Medulla oblongata (tissue), 1 donor: ENCODE measurements at regions not wholly inside any gene's neighbourhood (a gene's known extent, or its start where the extent isn't known, plus 50 kb on each side); places are given as distances from the start of the nearest gene placed in this dataset.

Experiments used
- DNase-seq: peaks from one replicate; pipeline ENCODE4 v3.0.0-alpha.2; 2015; ENCODE audit errors: extremely low spot score

DNA sequence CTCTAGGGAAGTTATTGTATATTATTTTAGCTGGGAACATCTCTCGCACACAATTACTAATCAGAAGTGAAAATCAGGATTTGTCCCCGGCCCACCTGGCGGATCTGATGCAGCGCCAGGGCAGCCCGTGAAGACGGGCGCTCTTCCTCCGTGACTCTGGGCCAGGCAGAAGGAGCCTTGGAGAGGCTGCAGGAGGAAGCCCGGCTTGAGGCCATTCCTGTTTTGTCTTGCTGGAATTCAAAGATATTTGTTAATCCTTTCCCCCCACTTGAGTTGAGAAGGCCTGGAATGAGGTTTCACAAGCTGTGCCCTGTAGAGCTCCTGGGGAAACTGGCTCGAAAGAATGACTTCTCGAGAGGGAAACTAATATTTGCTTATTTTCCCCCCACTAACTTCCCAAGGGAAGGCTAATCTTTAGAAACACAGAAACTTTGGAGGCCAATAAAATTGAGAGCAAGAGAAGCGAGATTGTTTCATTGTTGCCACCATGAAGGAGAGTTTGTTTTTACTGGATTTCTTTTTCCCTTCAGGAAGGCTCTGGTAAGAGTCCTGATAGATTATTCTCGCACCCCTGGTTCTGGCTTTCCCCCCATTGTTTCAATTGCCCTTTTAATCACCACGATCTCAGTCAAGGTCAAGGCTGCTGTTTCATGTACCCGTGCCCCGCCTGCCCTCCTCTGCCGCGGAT lies 92.8 kb upstream of the SEPTIN5 start:
- DNase-seq, result no peak

DNA sequence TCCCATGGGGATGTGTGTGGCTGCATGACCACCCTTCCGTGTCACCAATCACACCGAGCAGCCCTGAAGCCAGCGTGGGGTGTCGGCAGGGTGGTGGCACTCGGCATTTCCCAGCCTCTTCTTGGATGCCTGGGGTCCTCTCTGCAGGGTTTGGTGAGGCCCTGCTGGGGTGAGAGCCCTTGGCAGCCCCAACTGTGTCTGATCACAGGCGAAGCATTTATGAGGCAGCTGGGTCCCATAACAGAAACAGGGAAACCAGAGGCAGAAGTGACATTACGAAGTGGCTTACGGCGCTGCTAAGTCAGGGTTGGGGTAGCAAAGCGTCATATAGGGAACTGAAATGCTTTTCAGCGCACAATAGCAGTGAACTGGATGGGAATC lies 92.3 kb upstream of the SEPTIN5 start:
- no peak for DNase-seq

DNA sequence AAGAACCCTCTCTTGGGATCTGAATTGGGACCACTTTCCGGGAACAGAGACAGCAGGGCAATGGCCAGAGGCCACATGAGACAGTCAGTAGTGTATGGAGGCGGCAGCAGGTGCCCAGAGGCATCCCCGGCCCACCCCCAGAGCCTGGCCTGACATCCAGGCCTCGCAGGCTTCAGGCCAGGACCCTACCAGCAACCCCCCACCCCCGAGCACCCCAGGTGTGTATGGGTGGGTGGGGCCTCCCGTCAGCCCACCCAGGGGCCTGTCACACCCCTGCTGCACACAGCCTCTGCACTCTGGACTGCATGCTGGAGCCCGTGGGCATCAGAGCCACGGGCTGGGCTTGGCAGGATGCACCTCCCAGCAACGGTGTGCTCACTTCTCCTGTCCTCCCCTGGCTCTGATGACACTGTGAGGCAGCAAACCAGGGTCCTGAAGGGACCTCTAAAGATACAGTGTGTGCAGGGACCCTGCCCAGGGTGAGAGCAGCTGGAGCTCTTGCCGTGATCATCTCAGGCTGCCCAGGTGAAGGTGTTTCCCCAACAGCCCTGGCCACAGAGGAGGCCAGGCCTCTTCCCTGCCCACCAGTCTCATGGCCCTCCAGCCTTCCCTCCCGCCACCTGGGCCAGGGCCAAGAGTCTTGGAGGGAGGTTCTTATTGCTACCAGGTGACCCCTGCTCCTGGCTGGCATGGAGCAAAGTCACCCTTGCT lies 88.8 kb upstream of the SEPTIN5 start:
- DNase-seq, result no peak

DNA sequence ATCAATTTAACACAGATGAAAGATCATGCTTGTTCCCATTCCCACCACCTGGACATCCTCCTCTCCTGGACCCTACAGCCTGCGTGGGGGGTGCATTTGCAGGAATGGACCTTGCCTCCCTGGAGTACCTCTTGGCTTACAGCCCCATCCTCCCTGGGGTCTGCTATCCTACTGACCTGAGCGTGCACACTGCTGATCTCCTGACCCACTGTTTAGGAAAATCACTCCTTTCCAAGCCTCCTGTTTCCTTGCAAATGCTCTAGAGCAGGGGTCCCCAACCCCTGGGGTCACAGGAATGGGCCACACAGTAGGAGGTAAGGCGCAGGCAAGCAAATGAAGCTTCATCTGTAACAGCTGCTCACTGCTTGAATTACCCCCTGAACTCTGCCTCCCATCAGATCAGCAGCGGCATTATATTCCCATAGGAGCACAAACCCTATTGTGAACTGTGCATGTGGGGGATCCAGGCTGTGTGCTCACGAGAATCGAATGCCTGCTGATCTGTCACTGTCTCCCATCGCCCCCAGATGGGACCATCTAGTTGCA lies 88.2 kb upstream of the SEPTIN5 start:
- no peak for DNase-seq

DNA sequence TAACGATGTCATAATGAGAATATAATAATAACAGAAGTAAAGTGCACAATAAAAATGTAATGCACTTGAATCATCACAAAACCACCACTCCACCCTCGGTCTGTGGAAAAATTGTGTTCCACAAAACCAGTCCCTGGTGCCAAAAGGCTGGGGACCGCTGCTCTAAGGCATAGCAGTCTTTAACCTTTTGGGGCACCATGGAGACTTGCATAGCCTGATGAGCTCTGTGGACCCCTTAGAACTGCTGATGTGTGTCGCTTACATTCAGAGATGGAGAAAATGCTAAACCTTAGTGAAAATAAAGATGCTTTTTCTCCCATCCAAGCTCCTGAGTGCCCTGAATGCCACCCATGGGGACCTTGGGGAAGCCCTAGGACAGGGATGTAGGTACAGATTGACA lies 87.6 kb upstream of the SEPTIN5 start:
- no peak for DNase-seq

DNA sequence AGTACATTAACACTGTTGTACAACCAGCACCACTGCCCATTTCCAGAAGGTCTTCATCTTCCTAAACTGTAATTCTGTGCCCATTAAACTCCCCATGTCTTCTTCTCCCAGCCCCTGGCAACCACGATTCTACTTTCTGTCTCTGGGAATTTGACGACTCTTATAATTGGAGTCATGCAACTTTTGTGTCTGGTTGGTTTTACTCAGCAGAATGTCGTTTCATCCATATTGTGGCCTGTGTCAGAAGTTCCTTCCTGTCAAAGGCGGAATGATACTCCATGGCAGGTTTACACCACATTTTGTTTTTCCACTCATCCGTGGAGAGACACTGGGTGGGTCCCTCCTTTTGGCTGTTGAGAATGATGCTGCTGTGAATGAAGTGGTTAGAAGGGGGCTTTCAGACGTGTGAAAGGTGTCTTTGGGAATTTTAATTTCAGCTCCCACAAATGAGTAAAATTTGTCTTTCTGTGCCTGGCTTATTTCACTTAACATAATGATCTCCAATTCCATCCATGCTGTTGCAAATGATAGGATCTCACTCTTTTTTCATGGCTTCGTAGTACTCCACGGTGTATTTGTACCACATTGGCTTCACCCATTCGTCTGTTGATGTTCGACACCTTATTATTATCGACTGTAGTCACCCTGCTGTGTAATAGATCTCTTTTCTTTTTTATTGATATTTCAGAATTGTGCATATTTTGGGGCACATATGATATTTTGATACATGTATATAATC lies 86.1 kb upstream of the SEPTIN5 start:
- no peak for DNase-seq

DNA sequence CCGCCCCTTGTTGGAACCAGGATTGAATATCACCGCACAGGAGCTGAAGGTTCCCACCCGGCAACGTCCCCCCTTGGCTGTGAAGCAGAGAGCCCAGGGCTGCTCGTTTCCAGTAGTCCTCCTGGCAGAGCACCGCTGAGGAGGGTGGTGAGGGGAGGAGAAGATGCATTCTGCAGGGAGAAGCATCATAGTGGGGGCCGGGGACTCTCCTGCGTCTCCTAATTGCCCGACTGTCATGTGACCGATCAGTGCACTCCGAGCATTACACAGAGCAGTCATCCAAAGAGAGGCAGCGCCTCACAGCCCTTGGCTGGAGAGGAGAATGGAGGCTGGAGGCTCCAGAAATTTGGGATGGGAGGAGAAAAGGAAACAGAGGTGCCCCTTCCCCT lies 85.0 kb upstream of the SEPTIN5 start:
- DNase-seq, result no peak

DNA sequence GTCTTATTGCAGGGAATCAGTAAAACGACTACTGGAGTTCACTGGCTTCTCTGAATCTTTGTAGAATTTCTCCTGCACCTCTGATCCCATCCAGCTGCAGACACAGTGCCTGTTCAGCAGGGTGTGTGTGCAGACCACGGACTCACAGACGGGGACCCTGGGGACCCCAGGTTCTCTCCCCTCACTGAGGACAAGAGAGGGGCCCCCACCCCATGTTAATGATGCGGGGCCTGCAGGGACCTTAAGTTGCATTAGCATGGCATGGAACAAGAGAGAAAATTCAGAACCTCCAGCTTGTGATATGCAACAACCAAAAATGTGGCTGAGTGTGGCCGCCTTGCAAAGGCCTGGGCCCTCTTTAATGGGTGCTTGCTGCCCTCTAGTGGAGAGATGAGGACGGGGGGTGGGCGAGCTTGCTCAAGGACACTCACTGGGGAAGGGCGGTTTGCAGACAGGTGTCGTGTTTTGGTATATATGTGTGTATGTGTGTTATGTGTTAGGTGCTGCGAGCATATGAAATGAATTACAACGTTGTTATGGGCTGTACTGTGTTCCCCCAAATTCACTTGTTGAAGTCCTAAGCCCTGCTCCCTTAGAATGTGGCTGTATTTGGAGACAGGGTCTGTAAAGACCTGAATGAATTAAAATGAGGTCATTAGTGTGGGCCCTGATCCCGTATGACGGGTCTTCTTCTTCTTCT lies 84.4 kb upstream of the SEPTIN5 start:
- DNase-seq, result peak; percentile 84

DNA sequence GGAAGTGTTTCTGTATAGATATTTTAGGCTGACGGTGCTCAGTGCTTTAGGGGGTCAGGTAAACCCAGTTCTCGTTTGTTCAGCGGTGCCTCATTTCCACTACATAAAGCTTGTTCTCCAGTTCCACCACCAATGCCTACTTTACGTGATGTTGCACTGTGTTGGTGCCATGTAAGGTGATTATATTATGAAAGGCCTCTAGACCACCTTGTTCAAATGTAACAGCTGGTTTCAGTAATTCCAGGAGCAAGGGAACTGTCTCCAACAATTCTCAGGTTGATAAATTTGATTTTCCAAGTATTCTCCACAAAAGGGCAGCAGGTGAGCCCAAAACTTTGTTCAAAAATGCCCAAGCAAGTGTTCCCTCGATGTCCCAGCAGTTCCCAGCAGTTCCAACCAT lies 83.7 kb upstream of the SEPTIN5 start:
- no peak for DNase-seq

DNA sequence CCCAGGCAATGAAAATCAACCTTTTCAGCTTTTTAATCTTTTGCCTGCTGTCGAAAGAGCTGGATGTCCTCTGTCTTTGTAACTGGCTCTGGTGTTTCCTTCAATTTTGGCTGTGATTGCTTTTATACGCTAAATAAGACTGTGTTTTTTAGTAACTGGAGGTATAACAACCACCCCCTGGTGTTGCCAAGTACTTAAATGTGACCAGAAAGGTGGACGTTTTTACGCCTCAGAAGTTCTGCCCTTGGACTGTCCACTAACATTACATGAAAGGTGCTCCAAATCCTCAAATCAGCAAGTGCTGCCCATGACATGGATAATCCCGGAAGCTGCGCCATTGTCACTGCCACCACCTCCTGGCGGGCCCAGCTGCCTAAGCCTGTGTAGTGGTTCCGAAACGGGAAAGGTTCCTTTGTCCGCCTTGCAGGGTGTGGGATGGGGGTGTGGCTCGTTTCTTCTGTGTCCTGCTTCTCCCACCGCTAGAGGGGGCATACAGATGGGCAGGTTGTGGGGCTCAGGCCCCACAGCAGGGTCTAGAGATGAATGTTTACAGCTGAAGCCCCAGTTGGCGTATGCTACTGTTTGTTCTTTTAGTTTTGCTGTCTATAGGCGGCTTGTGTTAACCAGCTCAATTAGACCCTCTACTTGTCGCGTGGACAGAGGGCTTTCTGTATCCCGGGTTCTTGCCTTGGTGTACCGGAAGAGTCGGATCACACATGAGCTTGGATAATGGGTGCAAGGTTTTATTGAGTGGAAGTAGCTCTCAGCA lies 82.2 kb upstream of the SEPTIN5 start:
- DNase-seq, result peak; percentile 7

DNA sequence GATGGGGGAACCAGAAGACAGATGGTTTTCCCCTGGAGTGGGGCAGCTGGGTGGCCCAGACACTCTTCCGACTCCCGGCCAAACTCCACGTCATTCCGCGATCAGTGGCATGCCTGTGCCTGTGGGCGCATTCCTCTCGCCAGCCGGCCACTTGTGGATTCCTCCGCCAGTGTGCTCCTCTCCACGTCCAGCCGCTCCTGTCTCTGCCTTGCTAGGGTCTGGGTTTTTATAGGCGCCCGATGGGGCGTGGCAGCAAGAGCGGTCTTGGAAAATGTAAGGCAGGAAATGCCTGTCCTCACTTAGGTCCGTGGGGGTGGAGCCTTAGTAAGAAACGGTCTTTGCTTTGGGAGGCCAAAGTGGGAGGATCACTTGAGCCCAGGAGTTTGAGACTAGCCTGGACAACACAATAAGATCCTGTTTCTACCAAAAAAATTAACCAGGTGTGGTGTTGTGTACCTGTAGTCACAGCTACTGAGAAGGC lies 81.6 kb upstream of the SEPTIN5 start:
- DNase-seq, result no peak

DNA sequence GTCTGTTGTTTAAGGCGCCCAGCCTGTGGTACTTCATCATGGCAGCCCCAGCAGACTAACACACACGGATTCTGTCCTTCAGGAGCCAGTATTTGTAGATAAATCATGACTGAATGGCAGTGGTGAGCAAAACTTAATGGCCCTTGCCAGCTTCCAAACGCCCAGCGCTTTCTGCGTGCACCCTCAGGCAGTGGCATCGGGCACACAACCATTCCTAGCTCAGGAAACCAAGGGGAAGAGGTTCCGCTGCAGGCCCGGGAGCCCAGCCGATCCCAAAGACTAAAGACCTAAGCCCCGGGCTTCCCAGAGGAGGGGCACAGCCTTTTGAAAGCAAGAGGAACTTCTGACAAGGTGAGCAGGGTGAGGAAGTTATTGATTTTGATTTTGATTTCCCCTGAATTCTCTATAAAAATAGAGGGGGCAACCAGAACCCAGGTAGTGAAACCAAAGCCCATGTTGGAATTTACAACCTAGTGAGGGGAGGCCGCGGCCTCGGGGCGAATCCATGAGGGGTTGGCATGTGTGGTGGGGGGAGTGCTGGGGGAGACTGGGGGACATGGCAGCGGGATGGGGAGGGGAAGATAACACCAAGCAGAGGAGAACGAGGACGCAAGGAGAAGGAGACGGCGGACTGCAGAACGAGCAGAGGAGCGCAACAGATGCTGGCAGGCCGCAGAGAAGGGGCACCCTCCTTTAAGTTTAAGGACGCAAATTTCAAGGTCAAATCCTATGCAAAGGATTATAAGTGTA lies 79.9 kb upstream of the SEPTIN5 start:
- no peak for DNase-seq

DNA sequence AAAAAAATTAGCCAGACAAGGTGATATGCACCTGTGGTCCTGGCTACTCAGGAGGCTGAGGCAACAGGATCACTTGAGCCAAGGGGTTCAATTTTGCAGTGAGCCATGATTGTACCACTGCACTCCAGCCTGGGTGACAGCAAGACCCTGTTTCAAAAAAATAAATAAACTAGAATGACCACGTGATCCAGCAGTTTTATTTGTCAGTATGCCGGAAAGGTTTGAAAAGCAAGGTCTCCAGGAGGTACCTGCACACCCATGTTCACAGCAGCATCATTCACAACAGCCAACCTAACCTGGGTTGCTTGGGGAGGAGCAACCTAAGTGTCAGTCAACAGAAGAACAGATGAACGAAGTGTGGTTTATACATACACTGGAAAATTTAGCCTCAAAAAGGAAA lies 78.7 kb upstream of the SEPTIN5 start:
- no peak for DNase-seq

DNA sequence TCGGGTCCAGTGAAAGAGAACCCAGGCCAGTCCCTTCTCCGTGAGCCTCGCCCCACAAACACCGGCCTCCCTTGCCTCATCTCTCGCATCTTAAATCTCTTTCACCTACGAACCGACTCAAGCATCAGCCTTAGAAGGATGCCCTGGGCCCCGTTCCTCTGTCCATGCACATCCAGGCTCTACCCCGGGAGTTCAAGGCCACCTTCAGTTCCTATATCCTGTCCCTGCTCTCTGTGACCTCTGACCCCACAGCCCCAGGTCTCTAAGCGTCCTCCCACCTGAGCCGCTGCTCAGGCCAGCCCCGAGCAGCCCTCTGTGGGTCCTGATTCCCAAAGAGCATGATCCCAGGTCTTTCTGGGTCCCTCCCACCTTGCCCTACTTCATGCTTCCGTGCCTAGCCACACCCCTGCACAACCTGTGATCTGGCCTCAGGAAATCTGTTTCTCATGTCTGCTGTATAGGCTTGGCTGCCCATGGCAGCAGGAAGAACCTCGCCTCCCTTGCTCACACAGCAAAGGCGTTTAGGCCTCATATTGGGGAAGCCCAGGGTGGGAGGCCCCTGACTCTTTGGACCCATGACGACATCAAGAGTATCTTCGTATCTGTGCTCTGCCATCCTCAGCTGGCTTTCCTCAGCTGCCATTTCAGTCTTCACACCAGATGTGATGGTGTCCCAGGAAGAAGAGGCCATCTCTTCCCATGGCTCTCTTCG lies 77.5 kb upstream of the SEPTIN5 start:
- DNase-seq, result no peak

DNA sequence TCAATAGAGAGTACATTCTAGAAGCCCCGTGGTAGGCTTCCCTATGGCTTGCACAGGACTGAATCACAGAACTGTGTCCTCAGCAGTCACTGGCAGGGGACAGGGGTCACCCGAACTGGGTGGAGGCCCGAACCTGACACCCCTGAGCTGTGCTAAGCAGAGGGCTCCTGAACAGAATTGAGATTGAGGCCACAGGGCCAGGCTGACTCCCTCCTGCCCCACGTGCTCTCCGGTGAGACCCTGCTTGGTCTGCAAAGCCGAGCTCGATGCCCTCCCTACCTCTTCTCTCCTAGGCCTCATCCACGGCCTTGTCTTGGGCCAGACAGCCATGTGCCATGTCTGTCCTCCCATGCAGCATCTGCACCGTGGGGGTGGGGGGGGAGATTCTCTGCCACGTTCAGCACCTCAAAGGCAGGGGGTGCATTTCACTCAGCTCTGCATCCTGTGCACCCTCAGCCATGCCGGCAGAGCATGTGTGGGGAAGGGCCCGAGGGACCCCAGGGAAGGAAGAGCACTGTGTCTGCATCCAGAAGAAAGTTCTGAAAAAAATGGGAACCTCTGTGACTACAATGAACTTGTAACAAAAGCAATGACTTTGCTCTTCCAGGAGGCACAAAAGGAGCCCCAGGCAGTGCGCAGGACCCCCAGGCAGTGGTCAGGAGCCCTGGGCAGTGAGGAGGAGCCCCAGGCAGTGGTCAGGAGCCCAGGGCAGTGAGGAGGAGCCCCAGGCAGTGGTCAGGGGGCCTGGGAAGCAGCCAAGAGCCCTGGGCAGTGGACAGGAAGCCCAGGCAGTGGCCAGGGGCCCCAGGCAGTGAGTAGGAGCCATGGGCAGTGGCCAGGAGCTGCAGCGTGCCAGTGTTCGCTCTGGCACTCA lies 76.7 kb upstream of the SEPTIN5 start:
- DNase-seq, result no peak

DNA sequence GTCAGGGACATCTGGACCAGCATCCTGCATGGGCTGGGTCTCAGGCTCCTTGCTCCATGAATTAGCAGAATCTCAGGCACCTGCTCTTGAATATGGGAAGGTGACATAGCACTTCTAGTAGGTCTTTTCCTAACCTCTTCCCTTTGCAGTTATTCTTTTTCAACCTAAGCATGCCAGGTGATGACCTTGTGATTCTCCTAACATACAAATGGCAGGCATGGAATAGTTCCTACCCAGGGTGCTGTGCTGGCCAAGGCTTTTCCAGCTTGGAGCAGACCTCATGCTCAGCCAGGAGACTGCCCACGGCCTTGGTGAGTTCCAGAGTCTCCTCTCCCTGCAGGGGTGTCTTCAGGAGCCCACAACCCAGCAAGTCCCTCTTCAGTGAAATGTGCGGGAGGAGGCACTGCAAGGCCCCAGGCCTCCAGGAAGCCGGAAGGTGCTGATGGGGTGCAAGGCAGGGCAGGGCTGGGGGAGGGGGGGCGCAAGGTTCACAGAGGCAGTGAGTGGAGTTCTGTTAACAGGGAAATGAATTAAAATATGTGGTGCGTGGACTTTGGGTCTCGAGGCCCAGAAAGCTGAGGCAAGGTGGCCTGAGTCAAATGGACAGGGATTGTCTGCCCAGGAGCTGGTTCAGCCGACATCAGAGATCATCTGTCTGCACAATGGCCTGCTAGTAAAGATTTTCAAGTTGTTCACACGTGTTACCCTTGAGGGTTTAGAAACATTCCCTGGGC lies 75.9 kb upstream of the SEPTIN5 start:
- DNase-seq, result no peak

DNA sequence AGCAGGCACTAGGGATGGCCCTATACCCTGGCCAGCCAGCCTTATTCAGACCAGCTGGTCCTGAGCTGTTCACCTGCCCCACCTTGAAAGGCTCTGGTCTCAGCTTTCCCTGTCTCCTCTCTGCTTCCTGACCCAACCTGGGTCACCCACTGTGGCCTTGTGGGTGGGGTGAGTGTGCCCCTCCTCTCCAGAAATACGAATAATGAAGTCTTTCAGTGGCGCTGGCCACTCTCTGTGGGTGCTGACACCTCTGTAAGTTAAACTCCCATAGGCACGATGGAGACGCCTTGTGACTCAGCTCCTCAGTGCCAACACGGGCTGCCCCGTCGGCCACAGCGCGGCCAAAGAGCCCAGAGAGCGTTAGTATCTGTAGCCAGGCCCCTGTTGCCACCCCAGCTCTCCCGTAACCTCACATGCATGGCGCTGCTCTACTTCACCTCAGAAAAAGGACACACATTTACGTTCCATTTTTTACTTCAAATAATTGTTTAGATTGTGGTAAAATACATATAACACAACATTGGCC lies 74.6 kb upstream of the SEPTIN5 start:
- DNase-seq, result no peak

DNA sequence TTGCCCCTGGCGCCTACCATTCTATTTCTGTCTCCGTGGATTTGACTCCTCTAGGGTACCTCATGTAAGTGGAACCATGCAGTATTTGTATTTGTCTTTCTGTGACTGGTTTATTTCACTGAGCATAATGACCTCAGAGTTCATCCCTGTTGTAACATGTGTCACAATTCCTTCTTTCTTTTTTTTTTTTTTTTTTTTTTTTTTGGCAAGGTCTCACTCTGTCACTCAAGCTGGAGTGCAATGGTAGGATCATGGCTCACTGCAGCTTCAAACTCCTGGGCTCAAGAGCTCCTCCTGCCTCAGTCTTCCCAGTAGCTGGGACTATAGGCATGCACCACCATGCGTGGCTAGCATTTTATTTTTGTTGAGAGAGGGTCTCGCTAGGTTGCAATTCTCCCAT lies 74.0 kb upstream of the SEPTIN5 start:
- DNase-seq, result no peak
